Skeletal muscle satellite cell (primary cell): ENCODE measurements at regions not wholly inside any gene's neighbourhood (a gene's known extent, or its start where the extent isn't known, plus 50 kb on each side); places are given as distances from the start of the nearest gene placed in this dataset.

Experiments
- H3K27me3 ChIP-seq: 2 replicates; pipeline ENCODE4 v1.7.0; 2013; ENCODE audit warnings: low read length; ENCODE audit not compliant: control insufficient read depth, insufficient read depth
- H3K36me3 ChIP-seq: 2 replicates; pipeline ENCODE4 v1.7.0; 2013; ENCODE audit warnings: mild to moderate bottlenecking, control low read depth, low read length; ENCODE audit not compliant: insufficient read depth
- H3K4me1 ChIP-seq: 2 replicates; pipeline ENCODE4 v1.7.0; 2013; ENCODE audit warnings: low read length; ENCODE audit not compliant: control insufficient read depth, insufficient read depth
- H3K4me2 ChIP-seq: 2 replicates; pipeline ENCODE4 v1.7.0; 2013; ENCODE audit warnings: mild to moderate bottlenecking, low read length
- H3K4me3 ChIP-seq: 2 replicates; pipeline ENCODE4 v1.7.0; 2013; ENCODE audit warnings: low read length
- H3K9ac ChIP-seq: 2 replicates; pipeline ENCODE4 v1.7.0; 2013; ENCODE audit warnings: mild to moderate bottlenecking, low read depth, low read length, moderate library complexity
- H3K9me3 ChIP-seq: replicated peaks from 2 replicates; pipeline ENCODE4 v1.7.0; 2013; ENCODE audit warnings: mild to moderate bottlenecking, control low read depth, low read length

DNA sequence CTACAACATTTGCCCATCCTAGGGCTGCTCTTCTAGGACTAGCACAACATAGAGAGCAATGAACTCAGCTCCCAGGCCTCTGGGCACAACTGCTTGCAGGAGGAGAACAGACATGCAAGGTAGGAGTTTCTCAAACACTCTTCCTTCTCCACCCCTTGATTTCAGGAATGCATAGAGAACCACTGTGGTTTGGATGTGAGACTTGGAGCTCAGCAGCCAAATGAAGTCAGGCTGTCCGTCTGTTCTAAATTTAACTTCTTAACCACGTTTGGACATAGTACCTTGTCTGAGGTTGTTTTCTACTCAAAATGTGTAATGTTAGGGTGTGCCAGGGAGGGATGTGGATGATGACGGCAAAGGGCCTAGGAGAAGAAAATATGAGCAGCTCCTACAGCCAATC is 515.1 kb upstream of the TNC start:
- H3K9ac ChIP-seq: no peak overlapping the region
- H3K27me3 ChIP-seq: no peaks in the 10 kb centered on the region
- H3K4me1 ChIP-seq: peaks cover 10% of the 10 kb centered on the region
- H3K4me3 ChIP-seq: no peak overlapping the region
- H3K9me3 ChIP-seq: no peaks in the 10 kb centered on the region
- H3K36me3 ChIP-seq: no peaks in the 10 kb centered on the region
- no peak overlapping the region for H3K4me2 ChIP-seq

DNA sequence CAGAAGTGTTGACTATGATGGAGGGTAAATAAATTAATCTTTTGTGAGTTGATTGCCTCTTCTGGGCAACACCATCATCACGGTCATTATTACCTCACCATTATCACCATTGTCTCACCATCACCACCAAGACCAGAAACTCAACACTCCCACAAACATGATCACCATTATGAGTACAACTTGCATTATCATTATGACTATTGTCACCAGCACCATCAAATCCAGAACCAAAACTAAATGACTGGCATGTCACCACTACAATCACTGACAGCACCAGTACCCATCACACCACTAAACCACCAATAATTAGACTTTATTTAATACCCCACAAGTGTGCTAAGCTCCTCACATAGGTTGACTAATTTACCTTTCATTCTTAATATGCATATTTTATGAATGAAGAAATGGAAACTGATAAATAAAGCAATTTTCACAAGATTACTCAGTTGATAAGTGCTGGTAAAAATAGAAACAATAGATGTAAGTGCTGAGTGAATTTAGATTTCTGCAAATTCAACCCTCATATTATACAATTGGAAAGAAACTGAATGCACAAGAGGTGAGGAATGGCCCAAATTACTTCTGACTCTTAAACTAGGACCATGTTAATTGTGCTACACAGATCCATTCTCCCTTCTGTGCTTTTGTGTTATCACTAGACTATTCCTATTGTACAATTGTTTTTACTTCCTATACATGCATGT is 517.8 kb upstream of the PAPPA start:
- Histone ChIP-seq H3K4me2 (no peak overlapping the region), H3K4me3 (no peak overlapping the region), H3K36me3 (no peaks in the 10 kb centered on the region), H3K27me3 (no peaks in the 10 kb centered on the region), H3K9me3 (no peaks in the 10 kb centered on the region), H3K9ac (no peak overlapping the region), H3K4me1 (peaks cover 23% of the 10 kb centered on the region)

DNA sequence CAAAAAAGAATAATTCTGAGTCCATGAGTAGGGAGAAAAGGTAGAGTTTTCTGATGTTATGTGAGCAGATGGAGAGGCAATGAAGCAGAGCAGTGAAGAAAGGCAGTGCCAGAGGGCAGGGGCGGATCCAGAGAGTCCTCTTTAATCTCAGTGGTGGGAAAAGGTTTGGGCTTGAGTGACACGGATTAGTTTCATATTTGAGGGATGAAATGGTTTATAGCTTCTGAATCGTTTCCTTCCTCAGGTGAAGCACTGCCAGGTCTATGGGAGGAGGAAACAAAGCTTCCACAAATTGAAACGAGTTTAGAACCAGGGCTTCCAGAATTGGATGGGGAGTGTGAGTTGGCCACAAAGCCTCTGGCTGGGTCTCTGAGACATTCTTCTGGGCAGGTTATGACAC is 517.0 kb upstream of the PAPPA start:
- Histone ChIP-seq H3K4me2 (no peak overlapping the region), H3K4me3 (no peak overlapping the region), H3K9ac (no peak overlapping the region), H3K36me3 (no peaks in the 10 kb centered on the region), H3K4me1 (peaks cover 27% of the 10 kb centered on the region), H3K9me3 (no peaks in the 10 kb centered on the region), H3K27me3 (no peaks in the 10 kb centered on the region)

DNA sequence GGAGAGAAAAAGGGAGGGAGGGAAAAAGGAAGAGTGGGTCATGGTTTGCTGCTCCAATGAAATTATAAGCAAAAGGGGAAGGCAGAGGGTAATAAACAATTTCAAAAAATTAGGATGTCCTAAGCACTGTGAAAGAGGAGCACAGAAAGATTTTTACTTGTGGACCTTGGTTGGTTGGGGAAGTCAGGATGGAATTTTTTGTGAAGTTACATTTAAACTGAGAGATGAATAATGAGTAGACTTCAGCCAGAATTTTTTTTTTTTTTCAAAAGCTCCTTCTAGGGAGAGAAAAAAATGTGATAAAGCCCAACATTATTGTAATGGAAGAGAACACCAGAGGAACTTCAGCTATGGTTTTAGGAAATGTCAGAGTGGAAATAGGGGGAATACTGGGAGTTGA is 515.9 kb upstream of the PAPPA start:
- no peak overlapping the region for H3K9ac ChIP-seq
- H3K27me3 ChIP-seq: no peaks in the 10 kb centered on the region
- no peaks in the 10 kb centered on the region for H3K36me3 ChIP-seq
- no peak overlapping the region for H3K4me3 ChIP-seq
- no peak overlapping the region for H3K4me2 ChIP-seq
- peaks cover 38% of the 10 kb centered on the region for H3K4me1 ChIP-seq
- no peaks in the 10 kb centered on the region for H3K9me3 ChIP-seq

DNA sequence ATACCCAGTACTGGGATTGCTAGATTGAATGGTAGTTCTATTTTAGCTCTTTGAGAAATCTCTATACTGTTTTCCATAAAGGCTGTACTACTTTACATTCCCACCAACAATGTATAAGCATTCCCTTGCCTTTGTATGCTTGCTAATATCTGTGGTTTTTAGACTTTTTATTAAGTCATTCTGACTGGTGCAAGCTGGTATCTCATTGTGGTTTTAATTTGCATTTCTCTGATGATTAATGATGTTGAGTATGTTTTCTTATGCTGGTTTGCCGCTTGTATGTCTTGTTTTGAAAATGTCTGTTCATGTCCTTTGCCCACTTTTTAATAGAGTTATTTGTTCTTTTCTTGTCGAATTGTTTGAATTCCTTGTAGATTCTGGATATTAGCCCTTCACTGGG is 512.7 kb upstream of the PAPPA start:
- Histone ChIP-seq H3K9ac (peak overlapping the region; percentile 78), H3K4me1 (peaks cover 53% of the 10 kb centered on the region), H3K27me3 (no peaks in the 10 kb centered on the region), H3K4me2 (peak overlapping the region; percentile 18), H3K9me3 (no peaks in the 10 kb centered on the region), H3K36me3 (no peaks in the 10 kb centered on the region), H3K4me3 (no peak overlapping the region)

DNA sequence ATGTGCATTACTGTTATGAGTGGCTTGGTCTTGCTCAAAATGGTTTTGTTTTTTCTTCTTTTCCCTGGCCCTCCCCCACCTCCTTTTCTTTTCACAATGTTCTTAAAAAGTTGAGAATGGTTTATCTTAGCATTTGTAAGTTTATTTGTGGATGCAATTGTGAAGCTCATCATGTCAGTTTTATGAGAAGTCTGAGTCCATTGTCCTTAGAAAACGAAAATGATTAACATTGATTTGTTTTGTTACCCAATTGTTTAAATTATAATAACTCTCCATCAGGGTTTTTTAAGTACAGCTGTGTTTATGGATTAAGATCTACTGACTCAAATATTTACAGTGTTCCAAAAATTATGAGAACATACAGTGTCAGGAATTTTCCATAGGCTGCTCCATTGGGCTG is 511.3 kb upstream of the PAPPA start:
- H3K27me3 ChIP-seq: no peaks in the 10 kb centered on the region
- peaks cover 53% of the 10 kb centered on the region for H3K4me1 ChIP-seq
- no peak overlapping the region for H3K4me3 ChIP-seq
- no peaks in the 10 kb centered on the region for H3K36me3 ChIP-seq
- H3K9ac ChIP-seq: peak overlapping the region; percentile 78
- no peaks in the 10 kb centered on the region for H3K9me3 ChIP-seq
- no peak overlapping the region for H3K4me2 ChIP-seq

DNA sequence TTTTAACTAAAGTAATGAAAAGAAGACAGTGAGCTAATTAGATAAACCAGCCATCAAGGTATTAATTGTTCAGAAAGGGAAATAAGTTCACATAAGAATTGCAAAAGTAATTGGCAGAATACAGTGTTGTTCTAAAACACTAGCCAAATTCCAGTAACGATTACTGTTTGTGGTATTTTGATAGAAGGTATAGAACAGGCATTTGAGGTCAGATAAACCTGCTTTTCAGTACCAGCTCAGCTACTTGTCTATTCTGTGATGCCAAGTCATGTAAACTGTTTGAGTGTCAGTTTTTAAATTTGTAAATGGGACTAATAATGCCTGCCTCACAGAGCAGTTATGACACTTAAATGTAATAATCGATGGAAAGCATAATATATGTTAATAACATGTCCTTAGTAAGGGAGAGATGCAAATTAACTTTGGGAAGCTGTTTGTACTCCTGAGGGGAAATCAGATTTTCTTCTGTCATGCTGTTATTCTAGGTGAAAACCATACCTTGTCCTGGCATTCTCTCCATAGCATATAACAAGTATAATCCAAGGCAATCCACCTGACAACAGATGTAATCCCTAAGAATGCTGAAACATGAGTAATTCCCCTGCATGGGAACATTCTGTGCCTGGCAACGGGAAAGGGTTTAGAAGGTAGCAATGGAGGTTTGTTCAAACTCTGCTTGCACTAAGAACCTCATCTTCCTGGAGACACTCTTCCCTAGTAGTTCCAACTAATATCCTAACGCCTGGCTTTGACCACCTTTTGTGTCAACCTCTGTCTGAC is 509.5 kb upstream of the PAPPA start:
- H3K9me3 ChIP-seq: no peaks in the 10 kb centered on the region
- no peak overlapping the region for H3K4me3 ChIP-seq
- H3K27me3 ChIP-seq: no peaks in the 10 kb centered on the region
- no peaks in the 10 kb centered on the region for H3K36me3 ChIP-seq
- peak overlapping the region; percentile 8 for H3K9ac ChIP-seq
- no peak overlapping the region for H3K4me2 ChIP-seq
- H3K4me1 ChIP-seq: peaks cover 52% of the 10 kb centered on the region

DNA sequence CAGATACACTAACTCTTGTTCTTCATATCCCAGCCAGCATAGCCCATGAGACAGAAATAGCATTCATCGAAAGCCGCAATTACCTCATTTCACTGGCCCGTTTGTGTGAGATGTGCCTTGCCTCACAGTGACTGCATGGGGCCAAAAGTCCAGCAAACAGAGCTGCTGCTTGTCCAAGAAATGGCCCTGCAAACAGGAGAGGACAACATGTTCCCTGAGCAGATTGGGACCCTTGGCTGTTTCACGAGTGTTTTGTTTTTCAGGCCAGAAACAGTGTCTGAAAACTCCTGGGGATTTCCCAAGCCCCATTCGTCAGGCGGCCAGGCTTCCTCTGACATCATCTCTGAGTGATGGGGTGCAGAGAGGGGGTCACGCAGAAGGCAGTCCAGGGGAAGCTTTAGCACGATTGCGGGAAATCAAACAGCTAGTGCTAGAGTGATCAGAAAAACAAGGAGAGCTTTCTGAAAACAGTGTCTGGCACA is 503.6 kb upstream of the PAPPA start:
- peak overlapping the region; percentile 85 for H3K9ac ChIP-seq
- no peaks in the 10 kb centered on the region for H3K27me3 ChIP-seq
- peak overlapping the region; percentile 17 for H3K4me3 ChIP-seq
- H3K4me1 ChIP-seq: peaks cover 50% of the 10 kb centered on the region
- H3K4me2 ChIP-seq: peak overlapping the region; percentile 58
- H3K9me3 ChIP-seq: no peaks in the 10 kb centered on the region
- no peaks in the 10 kb centered on the region for H3K36me3 ChIP-seq

DNA sequence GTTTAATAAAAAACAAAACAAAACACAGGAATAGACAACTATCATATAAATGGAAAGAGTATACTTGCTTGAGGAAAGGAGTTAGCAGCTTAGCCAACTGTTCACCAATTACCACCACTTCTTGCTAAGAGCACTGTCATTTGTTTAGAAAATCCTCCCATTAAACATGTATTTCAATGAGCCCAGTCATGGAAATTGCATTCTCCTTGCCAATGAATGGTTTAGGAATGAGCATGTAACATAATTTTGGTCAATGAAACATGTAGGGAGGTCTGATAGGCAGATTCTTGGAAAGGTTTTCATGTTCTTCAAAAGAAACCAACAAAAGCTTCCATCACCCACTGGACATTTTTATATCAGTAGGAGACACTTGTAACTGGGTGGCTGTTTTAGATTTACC is 502.8 kb upstream of the PAPPA start:
- H3K27me3 ChIP-seq: no peaks in the 10 kb centered on the region
- H3K9ac ChIP-seq: peak overlapping the region; percentile 85
- peaks cover 50% of the 10 kb centered on the region for H3K4me1 ChIP-seq
- H3K4me2 ChIP-seq: peak overlapping the region; percentile 58
- peak overlapping the region; percentile 4 for H3K4me3 ChIP-seq
- H3K36me3 ChIP-seq: no peaks in the 10 kb centered on the region
- no peaks in the 10 kb centered on the region for H3K9me3 ChIP-seq

DNA sequence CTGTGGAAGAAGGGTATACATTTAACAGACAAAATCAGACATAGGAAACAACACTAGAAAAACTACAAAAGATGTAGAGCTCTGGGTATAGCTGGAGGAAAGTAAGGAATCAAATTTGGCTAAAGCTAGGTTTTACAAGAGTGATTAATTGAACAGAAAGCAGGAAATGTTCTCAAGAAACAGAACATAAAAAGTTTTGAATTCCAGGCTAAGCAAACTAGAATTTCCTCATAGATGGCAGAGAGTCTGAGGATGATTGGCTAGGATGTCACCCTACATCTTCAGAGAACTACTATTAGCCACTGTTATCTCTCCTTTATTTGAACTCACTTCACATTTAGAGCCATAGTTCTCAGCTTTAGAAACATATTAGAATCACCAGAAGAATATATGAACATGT is 502.1 kb upstream of the PAPPA start:
- Histone ChIP-seq H3K4me3 (no peak overlapping the region), H3K4me2 (no peak overlapping the region), H3K36me3 (no peaks in the 10 kb centered on the region), H3K9ac (peak overlapping the region; percentile 85), H3K27me3 (no peaks in the 10 kb centered on the region), H3K9me3 (no peaks in the 10 kb centered on the region), H3K4me1 (peaks cover 50% of the 10 kb centered on the region)

DNA sequence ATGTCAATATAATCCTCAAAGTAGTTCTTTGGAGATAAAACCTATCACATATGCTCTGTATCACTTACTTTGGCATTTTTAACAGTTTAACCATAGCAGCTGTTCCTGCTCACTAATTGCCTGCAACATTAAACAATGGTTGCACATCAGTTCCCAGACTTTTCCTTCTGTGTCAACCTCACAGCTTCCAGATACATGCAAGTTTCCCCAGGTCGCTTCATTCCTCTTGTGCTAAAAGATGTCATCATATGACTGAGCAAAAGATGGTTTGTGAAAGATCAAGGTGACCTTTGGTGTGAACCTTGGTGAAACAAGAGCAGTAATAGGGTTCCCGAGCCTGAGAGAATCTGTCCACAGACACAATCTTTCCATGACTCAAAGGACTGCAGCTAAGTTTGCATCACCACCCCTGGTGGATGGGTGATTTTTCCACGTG is 500.4 kb upstream of the PAPPA start:
- Histone ChIP-seq H3K4me2 (no peak overlapping the region), H3K36me3 (no peaks in the 10 kb centered on the region), H3K9ac (no peak overlapping the region), H3K27me3 (no peaks in the 10 kb centered on the region), H3K4me3 (no peak overlapping the region), H3K4me1 (peaks cover 50% of the 10 kb centered on the region), H3K9me3 (no peaks in the 10 kb centered on the region)
